Prostate gland (tissue), 2 donors: ENCODE measurements at regions not wholly inside any gene's neighbourhood (a gene's known extent, or its start where the extent isn't known, plus 50 kb on each side); places are given as distances from the start of the nearest gene placed in this dataset.

Source experiments
- DNase-seq: peaks from one replicate; pipeline ENCODE4 v3.0.0-alpha.2; 2019; ENCODE audit warnings: low spot score
- H3K27ac ChIP-seq, 2 donors: fragments of 200-600 bp; sonication (generic); 2 replicates each; pipeline ENCODE4 v1.5.1; 2017 to 2019
- H3K27me3 ChIP-seq: fragments of 200-600 bp; sonication (generic); replicated peaks from 2 replicates; pipeline ENCODE4 v1.5.1; 2019; ENCODE audit not compliant: insufficient read depth
- H3K36me3 ChIP-seq, 2 donors: fragments of 200-600 bp; sonication (generic); 1 replicate in 1 of 2; 2 replicates in 1 of 2; pipeline versions ENCODE4 v1.5.1 to v1.8.1; 2017 to 2019
- H3K4me1 ChIP-seq: fragments of 200-600 bp; sonication (generic); replicated peaks from 2 replicates; pipeline ENCODE4 v1.5.1; 2019
- H3K4me3 ChIP-seq, 2 donors: fragments of 200-600 bp; sonication (generic); 2 replicates each; pipeline ENCODE4 v1.5.1; 2017 to 2019
- H3K9me3 ChIP-seq: fragments of 200-600 bp; sonication (generic); 2 replicates; pipeline ENCODE4 v1.5.1; 2017
- CTCF ChIP-seq, 4 experiments: fragments of 200-600 bp in 2 of 4; fragments of 450-650 bp in 2 of 4; sonication (generic) in 2 of 4; IDR thresholded peaks; 1 replicate in 3 of 4; 2 replicates in 1 of 4; pipeline ENCODE4 v1.5.1; 2016 to 2019; ENCODE audit warnings: antibody characterized with exemption in 4 of 4, mild to moderate bottlenecking in 2 of 4, moderate library complexity in 2 of 4
- POLR2A ChIP-seq: fragments of 450-650 bp; IDR thresholded peaks from one replicate; pipeline ENCODE4 v1.6.1; 2016; ENCODE audit warnings: antibody characterized with exemption, mild to moderate bottlenecking
- POLR2AphosphoS5 ChIP-seq: sonication (generic); formaldehyde crosslinking; IDR thresholded peaks from one replicate; pipeline ENCODE4 v1.6.1; 2017; ENCODE audit warnings: antibody characterized with exemption
- WGBS: methylation state at CpG from one replicate; pipeline ENCODE4 v1.1.5; 2018; 5-methylcytosine and 5-hydroxymethylcytosine counted together
- intact Hi-C: fragments of 100-400 bp; cut with DNase I; formaldehyde crosslinking; loops from one replicate; pipeline ENCODE4 v1.14.2; 2022

GRCh38 chr15:93233710-93234109 is 144.7 kb upstream of the RGMA start:
- Histone ChIP-seq H3K36me3 (no peaks in the 10 kb centered on the region), H3K9me3 (no peaks in the 10 kb centered on the region), H3K4me3 (no peak overlapping the region), H3K4me1 (no peaks in the 10 kb centered on the region), H3K27ac (no peak overlapping the region), H3K27me3 (no peaks in the 10 kb centered on the region)
- no peak for DNase-seq
- WGBS = 92% methylated on average over 4 of the region's 4 CpGs
- intact Hi-C loops = no loop called here
- no peak for TF ChIP-seq POLR2AphosphoS5
- TF ChIP-seq POLR2A = no peak
- TF ChIP-seq CTCF (IDR thresholded peaks at IDR 0.05) = no peak

- Histone ChIP-seq H3K4me3 (no peak overlapping the region), H3K36me3 (no peaks in the 10 kb centered on the region), H3K27me3 (no peaks in the 10 kb centered on the region), H3K9me3 (no peaks in the 10 kb centered on the region), H3K4me1 (no peaks in the 10 kb centered on the region), H3K27ac (no peak overlapping the region)
- WGBS = 91% methylated on average over 8 of the region's 8 CpGs
- DNase-seq = no peak
- TF ChIP-seq POLR2AphosphoS5 (no peak), POLR2A (no peak)
- intact Hi-C loops = no loop called here
Observed at GRCh38 chr15:93232845-93233244, 143.8 kb upstream of the RGMA start.

GRCh38 chr15:93231994-93232393 is 143.0 kb upstream of the RGMA start:
- Histone ChIP-seq H3K36me3 (no peaks in the 10 kb centered on the region), H3K4me3 (no peak overlapping the region), H3K4me1 (no peaks in the 10 kb centered on the region), H3K27me3 (no peaks in the 10 kb centered on the region), H3K9me3 (no peaks in the 10 kb centered on the region), H3K27ac (no peak overlapping the region)
- intact Hi-C loops = no loop called here
- WGBS = 68% methylated on average over 6 of the region's 6 CpGs
- no peak for DNase-seq
- TF ChIP-seq CTCF (IDR thresholded peaks at IDR 0.05) (no peak), POLR2A (no peak), POLR2AphosphoS5 (no peak)

GRCh38 chr15:93231261-93231925 is 142.4 kb upstream of the RGMA start:
- H3K27ac ChIP-seq = no peak overlapping the region
- intact Hi-C loops = no loop called here
- H3K9me3 ChIP-seq = no peaks in the 10 kb centered on the region
- H3K4me3 ChIP-seq = no peak overlapping the region
- H3K36me3 ChIP-seq = no peaks in the 10 kb centered on the region
- DNase-seq = no peak
- no peaks in the 10 kb centered on the region for H3K27me3 ChIP-seq
- WGBS = 35% methylated on average over 2 of the region's 2 CpGs
- no peaks in the 10 kb centered on the region for H3K4me1 ChIP-seq
- TF ChIP-seq POLR2AphosphoS5 = no peak
- TF ChIP-seq CTCF (IDR thresholded peaks at IDR 0.05) = no peak
- TF ChIP-seq POLR2A = no peak

GRCh38 chr15:93228546-93228945 is 139.5 kb upstream of the RGMA start:
- intact Hi-C loops = no loop called here
- no peaks in the 10 kb centered on the region for H3K9me3 ChIP-seq
- H3K27me3 ChIP-seq = no peaks in the 10 kb centered on the region
- no peak for DNase-seq
- H3K27ac ChIP-seq = no peak overlapping the region
- no peaks in the 10 kb centered on the region for H3K4me1 ChIP-seq
- no peak overlapping the region for H3K4me3 ChIP-seq
- TF ChIP-seq CTCF (IDR thresholded peaks at IDR 0.05) = no peak
- no peak for TF ChIP-seq POLR2A
- TF ChIP-seq POLR2AphosphoS5 = no peak
- 92% methylated on average over 3 of the region's 3 CpGs for WGBS
- no peaks in the 10 kb centered on the region for H3K36me3 ChIP-seq
